IPS-NIHi11 (cell line): ENCODE measurements at regions not wholly inside any gene's neighbourhood (a gene's known extent, or its start where the extent isn't known, plus 50 kb on each side); places are given as distances from the start of the nearest gene placed in this dataset.
"Not testable (repeated sequence)": the region's sequence is repeated elsewhere in the genome, so short reads cannot be mapped to it uniquely, and the experiment has no call there.

Experiments used
- DNase-seq: peaks from one replicate; pipeline ENCODE4 v3.0.0; 2012; ENCODE audit warnings: mixed read lengths, low spot score

DNA sequence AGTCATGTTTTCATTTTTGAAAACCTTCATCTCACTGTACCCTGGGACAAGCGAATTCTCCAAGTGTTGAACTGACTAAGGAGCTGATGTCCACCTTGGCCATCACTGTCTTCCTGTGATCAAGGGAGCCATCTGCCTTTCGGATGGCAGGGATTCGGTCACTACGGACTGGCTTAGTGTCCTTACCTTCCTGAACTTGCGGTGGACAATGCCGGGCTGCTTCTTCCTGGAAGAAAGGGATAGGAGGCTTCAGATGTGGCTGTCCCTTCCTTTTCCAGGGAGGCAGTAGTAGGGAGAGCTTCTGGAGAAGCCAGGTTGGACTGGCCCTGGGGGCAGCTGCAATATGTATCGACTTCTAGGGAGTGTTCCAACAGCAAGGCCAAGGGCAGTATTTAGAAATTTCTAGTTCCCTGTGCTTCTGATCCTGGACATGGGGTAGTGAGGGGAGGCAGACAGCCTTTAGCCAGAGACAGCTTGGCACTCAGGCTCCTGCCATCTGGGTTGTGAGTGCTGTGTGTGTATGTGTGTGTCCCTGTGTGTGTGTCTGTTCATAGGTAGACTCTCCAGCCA is 114.6 kb downstream of the IER5 start:
- no peak for DNase-seq

DNA sequence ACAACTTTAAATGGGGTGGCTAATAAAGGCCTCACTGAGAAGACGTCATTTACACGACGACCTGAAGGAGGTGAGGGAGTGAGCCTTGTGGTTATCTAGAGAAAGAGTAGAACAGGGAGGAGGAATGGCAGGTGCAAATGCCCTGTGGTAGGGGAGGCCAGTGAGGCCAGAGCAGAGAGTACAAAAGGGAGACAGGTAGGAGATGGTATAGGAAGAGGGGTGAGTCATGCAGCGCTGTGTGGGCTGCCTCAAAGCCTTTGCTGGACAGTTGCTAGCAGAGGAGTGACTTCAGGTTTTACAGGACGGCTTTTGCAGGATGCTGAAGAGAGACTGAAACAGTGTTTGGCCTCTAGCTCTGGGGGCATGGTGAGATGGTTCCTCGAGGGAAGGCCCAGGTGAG is 116.0 kb downstream of the IER5 start:
- DNase-seq, result no peak

DNA sequence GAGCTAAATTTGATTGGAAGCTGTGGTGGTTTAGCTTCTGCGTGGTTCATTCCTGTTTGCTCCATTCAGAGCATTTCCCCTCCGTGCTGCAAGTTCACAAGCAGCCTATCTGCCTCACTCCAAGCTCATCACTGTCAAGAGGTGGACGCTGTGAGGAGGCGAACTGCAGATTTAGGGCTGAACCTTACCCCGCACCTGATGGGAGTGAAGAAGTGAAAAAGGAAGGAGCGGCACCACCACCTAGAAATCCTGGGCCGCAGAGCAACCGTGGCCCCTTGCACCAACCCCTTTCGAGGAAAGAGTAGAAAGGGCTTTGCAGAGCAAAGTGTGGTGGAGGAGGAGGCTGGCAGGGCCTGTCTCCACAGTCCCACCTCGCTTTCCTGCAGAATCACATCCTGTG is 117.4 kb downstream of the IER5 start:
- DNase-seq, result no peak

DNA sequence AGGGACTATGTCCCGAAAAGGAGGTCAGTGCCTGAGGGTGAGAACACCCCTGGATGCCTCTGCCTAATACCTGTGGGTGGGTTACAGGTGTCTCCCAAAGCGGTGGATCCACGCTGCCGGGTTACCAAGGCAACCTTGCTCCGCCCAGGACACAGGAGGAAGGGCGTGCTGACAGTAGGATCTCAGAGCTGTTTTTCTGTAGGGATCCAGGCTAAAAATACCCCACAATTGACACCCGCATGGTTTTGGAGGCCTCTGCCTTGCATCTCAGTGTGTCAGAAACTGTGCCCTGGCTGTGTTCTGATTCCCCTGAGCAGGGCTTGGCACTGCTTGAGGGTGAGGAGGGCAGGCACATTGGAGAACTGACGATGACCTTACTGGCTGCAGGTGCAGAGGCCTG is 118.0 kb downstream of the IER5 start:
- peak; percentile 31 for DNase-seq

DNA sequence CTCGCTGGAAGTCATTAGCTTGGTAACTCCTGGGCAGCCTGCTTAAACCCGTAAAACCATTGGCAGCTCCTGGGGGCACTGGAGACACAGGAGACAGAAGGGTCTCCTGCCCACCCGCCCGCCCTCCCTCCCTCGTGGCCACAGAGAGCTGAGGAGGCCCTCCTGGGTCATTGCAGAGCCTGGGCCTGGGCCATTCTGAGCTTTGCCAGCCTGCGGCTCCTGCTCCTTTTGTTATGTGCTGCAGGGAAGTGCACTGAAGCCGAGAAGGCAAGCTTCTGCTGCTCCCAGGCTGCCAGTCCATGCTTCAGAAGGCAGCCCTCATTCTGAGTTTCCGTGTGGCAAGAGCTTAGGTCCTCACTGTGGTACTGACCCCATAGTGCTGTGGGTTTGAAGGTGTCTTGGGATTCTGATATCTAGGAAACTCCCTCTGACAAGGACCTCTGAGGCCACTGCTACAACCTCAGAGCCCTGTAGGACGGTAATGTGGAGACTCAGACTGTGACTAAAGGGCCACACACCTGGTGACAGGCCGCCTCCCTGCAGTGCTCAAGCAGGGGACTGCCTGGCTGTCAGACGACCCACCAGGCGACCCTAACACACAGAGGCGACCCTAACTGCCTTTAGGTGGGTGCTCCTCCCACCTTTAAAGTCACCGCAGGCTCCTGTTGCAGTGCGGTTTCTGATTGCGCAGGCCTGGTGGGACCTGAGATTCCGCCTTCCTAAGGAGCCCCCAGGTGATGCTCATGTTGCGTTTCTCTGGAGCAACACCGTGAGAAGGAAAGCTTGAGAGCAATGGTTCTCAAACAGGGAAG is 118.7 kb downstream of the IER5 start:
- no peak for DNase-seq

DNA sequence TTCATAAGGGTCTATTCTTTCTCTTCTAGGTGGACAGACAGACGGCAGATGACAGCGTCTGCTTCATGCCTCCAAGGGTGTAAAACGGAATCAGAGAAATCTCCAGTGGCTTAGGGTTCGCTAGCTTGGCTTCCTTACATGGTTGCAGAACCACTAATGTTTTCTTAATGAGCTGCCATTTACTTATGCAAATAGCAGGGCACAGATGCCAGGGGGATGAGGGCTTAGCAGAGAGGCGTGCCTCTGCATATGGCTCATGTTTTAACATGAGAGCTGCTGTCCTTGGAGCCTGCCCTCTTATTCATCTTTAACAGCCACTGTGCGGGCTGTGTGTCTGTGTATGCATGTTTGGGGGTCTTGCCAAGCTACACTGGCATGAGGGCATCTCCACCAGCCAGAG is 119.6 kb downstream of the IER5 start:
- DNase-seq, result no peak

DNA sequence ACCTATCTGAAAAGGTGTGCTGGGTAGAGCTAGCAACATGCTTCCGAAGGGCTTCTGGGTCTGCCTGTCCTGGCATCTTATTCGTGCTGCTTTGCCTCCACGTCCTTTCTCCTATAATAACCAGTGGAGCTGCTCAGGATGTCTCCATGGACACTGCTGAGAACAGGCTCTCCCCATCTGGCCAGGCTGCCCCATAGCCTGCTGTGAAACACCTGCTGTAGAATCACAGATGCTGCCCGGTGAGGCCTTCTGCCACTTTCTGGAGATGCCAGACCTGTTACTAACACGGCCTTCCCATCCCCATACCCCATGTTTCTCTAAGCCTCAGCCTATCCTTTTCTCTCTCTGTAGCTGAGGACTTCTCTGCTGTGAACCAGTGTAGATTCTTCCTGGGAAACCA is 120.5 kb downstream of the IER5 start:
- no peak for DNase-seq

DNA sequence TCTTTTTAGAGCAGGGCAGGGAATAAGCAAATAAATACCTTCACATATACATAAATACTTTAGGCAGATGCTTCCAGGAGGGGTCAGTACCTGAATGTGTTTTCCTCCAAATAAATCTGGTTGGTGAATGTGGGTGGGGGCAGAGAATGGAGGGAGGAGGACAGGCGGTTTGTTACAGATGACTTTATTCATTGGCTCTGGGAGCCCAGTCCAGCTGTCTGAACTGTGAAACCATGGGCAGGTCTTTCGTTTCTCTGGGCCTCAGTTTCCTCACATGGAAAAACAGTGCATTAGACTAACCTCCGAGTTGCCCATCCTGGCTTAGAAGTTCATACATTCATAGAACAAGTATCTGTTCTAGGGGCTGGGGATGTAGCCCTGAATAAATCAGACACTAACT is 124.6 kb downstream of the IER5 start:
- no peak for DNase-seq

DNA sequence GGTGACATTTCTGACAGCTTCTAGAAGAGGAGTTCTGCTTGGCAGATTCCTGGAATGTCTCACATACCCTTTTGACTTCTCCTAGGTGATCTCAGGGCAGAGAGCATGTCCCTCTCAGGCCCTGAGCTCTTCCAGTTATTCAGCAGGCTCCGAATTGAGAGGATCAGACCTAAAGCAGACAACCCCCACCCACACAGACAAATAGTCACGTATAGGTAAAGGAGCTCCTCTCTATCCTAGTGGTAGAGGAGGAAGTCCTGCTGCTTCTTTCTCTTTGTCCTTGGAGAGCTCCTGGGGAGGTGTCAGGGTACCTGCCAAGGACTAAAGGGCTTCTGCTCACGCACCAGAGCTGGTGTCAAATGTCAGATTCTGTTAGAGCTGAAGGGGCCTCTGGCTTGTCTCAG is 128.1 kb downstream of the IER5 start:
- peak; percentile 55 for DNase-seq

DNA sequence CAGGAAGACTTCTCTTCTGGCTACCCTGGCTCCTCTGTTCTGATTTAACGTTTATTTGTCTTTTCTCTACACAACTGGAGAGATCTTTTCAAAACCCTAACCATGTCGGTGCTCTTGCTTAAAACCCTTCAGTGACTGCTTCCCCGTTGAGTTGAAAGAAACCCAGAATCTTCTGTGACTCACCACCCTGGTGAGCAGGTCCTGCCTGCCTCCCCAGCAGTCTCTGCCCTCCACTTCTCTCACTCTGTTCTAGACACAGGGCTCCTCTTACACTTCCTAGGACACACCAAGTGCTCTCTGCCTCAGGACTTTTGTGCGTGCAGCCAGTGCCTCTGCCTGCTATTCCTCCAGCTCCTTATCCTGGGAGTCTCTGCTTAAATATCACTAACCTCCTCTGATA is 131.4 kb downstream of the IER5 start:
- no peak for DNase-seq

DNA sequence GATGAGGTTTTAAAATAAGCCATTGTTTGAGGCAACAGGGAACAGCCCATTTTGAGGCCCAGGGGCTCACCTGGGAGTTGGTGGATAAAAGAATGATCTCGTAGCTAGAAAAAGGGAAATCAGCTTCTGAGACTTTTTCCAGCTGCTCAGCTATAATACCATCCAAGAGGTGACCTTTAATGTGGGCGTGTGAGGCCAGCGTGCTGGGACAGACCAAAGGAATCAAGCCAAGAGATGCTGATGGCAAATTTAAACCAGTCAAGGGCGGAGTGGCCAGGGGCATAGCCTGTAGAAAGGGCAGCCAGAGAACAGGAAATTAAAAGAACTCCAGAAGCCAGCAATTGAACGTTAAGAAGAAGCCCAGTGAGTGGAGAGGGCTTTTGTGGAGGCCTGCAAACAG is 132.6 kb downstream of the IER5 start:
- DNase-seq, result no peak

DNA sequence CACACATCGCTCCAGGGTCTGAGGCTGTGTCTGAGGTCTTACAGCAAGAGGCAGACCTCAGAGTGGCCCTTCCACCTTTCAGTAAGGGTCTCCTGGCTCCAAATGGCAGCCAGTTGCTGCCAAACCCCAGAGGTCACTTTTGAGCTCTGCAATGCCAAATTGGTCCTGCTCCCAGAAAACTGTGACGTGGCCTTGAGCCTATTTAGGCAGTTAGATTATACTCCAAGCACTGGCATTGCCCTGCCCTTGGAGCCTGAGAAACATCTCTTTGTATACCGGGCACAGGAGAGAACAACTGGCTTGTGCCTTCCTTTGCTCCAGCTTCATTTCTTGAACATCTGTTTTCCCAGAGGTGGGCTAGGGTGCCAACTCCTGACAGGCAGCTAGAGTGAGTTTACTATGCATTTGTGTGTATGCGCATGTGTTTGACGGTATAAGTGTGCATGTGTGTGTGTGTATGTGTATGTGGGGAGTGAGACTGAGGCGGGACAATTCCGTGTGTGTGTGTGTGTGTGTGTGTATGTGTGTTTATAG is 134.5 kb downstream of the IER5 start:
- no peak for DNase-seq

DNA sequence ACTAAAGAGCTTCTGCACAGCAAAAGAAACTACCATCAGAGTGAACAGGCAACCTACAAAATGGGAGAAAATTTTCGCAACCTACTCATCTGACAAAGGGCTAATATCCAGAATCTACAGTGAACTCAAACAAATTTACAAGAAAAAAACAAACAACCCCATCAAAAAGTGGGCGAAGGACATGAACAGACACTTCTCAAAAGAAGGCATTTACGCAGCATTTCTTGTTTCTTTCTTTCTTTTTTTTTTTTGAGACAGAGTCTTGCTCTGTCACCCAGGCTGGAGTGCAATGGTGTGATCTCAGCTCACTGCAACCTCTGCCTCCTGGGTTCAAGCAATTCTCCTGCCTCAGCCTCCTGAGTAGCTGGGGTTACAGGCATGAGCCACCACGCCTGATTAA is 138.2 kb downstream of the IER5 start:
- DNase-seq, result not testable (repeated sequence)

DNA sequence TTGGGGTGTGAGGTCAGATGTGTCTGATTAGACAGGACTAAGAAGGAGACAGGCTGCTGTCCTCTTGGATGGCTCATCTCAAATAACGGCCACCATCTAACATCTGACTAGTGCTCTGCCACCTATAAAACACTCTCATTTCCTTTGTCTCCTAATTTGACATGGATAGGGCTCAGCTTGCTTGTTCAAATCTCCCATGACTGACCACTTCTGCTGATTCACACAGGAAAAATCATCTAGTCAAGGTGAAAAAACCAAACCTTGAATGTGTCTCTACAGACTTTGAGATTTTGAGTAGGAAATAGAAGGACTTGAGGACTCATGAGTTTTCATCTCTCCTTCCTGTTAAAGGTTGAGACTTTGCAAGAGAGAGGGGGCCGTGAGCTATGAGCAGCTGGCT is 150.6 kb downstream of the IER5 start:
- DNase-seq, result no peak

DNA sequence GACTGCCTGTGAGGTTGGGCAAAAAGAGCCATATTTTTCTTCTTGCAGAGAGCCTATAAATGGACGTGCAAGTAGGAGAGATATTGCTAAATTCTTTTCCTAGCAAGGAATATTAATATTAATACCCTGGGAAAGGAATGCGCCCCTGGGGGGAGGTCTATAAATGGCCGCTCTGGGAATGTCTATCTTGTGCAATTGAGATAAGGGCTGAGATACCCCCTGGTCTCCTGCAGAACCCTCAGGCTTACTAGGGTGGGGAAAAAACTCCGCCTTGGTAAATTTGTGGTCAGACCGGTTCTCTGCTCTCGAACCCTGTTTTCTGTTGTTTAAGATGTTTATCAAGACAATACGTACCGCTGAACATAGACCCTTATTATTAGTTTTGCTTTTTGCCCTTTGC is 157.8 kb downstream of the IER5 start:
- DNase-seq, result not testable (repeated sequence)

DNA sequence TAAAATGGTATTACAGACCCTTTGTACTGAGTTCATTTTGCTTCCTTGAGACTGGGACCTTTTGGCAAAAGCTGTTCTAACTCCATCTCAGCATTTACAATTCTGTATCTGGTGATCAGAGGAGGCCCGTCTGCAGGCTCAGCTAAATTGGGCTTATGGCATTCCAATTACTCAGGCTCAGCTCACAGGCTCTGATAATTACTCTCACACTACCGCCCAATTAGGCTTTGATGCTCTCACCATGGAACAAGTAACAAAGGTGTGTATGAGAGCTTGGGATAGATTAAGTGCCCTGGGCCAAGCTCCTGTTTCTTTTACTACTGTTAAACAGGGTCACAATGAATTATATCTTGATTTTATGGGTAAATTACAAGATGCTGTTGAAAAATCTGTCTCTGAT is 159.9 kb downstream of the IER5 start:
- DNase-seq, result not testable (repeated sequence)

DNA sequence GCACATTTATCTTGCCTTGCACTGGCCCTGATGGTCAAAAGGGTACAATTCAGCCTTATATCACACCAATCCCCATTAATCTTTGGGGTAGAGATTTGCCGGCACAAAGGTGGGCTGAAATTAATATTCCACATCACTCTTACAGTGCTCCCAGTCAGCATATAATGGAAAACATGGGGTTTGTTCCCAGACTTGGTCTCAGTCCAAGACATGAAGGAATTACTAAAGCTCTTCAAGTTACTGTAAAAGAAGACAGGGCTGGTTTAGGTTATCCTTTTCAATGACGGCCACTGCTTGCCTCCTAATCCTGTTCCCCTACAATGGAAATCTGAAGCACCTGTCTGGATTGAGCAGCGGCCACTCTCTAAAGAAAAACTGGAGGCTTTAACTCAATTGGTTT is 160.7 kb downstream of the IER5 start:
- DNase-seq, result no peak

DNA sequence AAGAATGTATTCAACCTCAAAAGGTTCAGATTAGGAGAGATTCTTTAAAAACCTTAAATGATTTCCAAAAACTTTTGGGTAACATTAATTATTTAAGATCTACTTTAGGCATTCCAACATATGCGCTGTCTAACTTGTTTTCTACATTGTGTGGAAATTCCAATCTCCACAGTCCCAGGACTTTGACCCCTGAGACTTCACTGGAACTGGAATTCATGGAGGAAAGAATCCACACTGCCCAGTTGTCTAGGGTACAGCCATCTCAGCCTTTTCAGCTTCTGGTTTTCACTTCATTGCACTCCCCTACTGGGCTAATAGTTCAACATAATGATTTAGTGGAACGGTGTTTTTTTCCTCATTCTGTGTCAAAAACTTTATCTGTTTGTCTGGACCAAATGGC is 161.5 kb downstream of the IER5 start:
- no peak for DNase-seq

DNA sequence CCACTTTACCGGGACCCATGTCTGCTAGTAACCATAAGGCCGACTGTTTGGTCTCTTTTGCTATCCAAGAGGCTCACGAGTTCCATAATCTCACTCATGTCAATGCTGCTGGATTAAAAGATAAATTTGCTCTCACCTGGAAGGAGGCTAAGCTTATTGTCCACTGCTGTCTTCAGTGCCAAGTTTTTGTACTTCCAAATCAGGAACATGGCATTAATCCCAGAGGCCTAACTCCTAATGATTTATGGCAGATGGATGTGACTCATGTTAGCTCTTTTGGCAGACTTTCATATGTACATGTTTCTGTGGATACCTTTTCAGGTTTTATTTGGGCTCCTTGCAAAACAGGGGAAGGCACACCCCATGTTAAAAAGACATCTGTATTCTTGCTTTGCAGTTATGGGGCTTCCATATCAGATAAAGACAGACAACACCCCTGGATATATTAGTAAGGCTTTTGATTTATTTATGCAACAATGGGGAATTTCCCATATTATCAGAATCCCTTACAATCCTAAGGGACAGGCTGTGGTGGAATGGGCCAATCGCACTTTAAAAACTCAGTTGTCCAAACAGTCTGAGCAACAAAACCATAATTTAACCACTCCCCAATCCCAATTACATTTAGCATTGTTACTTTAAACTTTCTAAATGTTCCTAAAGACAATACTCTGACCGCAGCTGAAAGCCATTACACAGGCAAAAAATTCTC is 162.7 kb downstream of the IER5 start:
- DNase-seq, result no peak

DNA sequence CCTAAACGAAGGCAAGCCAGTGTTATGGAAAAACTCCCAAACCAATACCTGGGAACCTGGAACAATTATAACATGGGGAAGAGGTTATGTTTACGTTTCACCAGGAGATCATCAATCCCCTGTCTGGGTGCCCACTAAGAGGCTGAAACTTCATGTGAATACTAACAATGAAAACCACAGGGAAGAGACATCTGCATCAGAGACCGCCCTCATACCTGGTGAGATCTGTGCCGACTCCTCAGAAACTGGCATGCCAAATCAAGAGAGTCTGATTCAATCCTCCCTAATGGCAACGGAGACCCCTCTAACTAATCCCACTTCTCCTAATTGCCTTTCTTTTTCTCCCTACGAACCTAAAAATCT is 163.2 kb downstream of the IER5 start:
- DNase-seq, result no peak

DNA sequence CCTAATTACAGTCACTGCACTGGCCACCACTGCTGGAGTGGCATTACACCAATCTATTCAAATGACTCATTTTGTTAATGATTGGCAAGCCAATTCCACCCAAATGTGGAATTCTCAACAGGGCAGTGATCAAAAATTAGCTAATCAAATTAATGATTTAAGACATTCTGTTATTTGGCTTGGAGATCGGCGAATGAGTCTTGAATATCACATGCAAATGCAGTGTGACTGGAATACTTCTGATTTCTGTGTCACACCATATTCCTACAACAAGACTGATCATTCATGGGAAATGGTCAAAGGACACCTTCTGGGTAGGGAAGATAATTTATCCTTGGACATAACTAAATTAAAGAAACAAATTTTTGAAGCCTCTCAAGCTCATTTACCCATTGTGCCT is 165.1 kb downstream of the IER5 start:
- not testable (repeated sequence) for DNase-seq

DNA sequence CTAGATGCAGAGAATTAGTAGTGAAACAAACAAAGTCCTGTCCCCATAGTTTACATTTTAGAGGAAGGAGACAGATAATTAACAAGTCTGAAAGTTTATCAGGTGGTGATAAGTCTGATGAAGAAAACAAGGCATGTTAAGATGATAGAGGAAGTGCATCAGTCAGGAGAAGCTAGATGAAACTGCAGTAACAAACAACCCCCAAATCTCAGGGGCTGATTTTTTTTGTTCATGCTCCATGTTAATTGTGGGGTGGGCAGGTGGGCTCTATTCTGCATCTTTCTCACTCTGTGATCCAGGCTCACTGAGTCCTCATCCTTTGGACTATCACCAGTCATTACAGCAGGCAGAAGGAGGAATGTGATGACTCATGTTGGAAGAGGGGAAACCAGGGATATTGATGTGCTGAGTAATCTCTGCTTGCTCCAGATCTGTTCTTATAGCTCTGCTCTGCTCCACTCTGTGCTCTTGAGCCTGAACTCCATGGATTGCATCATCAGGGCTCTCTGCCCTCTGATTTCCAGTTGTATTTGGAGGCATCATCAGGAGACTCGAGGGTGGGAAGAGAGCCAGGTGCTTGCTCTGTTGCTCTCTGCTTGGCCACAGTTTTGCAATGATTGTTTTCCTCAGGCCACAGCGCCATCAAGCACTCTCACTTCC is 166.9 kb downstream of the IER5 start:
- DNase-seq, result no peak

DNA sequence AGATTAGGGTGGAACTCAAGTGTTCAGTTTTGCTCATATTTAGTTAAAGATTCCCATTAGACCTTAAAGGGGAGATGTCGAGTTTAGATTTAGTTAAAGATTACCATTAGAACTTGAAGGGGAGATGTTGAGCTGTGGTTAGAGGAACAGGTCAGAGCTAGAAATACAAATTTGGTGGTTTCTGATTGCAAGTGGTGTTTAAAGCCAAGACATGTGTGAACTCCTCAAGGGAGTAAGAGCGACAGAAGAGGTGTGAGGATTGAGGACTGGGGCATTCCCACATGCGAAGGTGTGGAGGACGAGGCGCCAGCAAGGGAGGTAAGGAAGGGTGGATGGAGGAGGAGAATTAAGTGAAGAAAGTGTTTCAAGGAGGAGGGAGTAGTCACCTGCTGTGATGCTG is 168.6 kb downstream of the IER5 start:
- no peak for DNase-seq
